ENCODE measurements at regions not wholly inside any gene's neighbourhood (a gene's known extent, or its start where the extent isn't known, plus 50 kb on each side); places are given as distances from the start of the nearest gene placed in this dataset.

- Mint-ChIP-seq H3K27me3 (ENCODE audit: unreplicated experiment) (peaks cover 40% of the 10 kb centered on the region), H3K27ac (ENCODE audit: unreplicated experiment) (no peak overlapping the region), H3K9me3 (ENCODE audit: unreplicated experiment) (no peaks in the 10 kb centered on the region), H3K4me1 (ENCODE audit: unreplicated experiment) (peaks cover 3% of the 10 kb centered on the region), H3K4me3 (ENCODE audit: unreplicated experiment) (no peak overlapping the region), H3K36me3 (ENCODE audit: unreplicated experiment) (no peaks in the 10 kb centered on the region)
- no peak for DNase-seq (ENCODE audit: extremely low spot score, unreplicated experiment)
- TF ChIP-seq, protein P1, sequence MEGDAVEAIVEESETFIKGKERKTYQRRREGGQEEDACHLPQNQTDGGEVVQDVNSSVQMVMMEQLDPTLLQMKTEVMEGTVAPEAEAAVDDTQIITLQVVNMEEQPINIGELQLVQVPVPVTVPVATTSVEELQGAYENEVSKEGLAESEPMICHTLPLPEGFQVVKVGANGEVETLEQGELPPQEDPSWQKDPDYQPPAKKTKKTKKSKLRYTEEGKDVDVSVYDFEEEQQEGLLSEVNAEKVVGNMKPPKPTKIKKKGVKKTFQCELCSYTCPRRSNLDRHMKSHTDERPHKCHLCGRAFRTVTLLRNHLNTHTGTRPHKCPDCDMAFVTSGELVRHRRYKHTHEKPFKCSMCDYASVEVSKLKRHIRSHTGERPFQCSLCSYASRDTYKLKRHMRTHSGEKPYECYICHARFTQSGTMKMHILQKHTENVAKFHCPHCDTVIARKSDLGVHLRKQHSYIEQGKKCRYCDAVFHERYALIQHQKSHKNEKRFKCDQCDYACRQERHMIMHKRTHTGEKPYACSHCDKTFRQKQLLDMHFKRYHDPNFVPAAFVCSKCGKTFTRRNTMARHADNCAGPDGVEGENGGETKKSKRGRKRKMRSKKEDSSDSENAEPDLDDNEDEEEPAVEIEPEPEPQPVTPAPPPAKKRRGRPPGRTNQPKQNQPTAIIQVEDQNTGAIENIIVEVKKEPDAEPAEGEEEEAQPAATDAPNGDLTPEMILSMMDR (IDR thresholded peaks at IDR 0.05): no peak
Measured at GRCh38 chr3:124202754-124203153, 210.8 kb upstream of the ROPN1 start.

DNA sequence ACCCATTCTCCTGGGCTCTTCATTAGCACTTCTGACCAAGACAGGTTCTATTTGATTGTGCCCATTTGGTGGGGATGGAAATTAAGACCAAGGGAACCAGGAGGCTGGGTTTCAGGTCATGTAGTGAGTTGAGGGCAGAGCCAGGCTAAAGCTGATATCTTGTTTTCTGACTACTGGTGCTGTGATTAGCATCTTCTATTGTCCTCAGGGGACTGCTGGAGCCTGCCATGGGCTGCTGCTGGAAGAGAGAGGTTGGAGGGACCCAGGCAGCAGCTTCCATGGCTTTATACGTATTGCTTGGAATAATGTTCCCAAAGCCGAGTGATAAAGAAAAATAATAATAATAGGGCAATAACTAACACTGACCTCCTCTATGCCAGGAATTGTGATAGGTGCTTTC, 211.4 kb upstream of the ROPN1 start:
- H3K36me3 Mint-ChIP-seq (ENCODE audit: unreplicated experiment): no peaks in the 10 kb centered on the region
- no peak for DNase-seq (ENCODE audit: extremely low spot score, unreplicated experiment)
- peaks cover 37% of the 10 kb centered on the region for H3K27me3 Mint-ChIP-seq (ENCODE audit: unreplicated experiment)
- no peak overlapping the region for H3K4me3 Mint-ChIP-seq (ENCODE audit: unreplicated experiment)
- TF ChIP-seq, protein P1 (IDR thresholded peaks at IDR 0.05): no peak
- H3K27ac Mint-ChIP-seq (ENCODE audit: unreplicated experiment): no peak overlapping the region
- no peaks in the 10 kb centered on the region for H3K9me3 Mint-ChIP-seq (ENCODE audit: unreplicated experiment)
- H3K4me1 Mint-ChIP-seq (ENCODE audit: unreplicated experiment): peaks cover 3% of the 10 kb centered on the region

GRCh38 chr3:124206225-124207055, 214.5 kb upstream of the ROPN1 start:
- H3K36me3 Mint-ChIP-seq (ENCODE audit: unreplicated experiment): no peaks in the 10 kb centered on the region
- TF ChIP-seq, protein P1 (IDR thresholded peaks at IDR 0.05): no peak
- peaks cover 35% of the 10 kb centered on the region for H3K27me3 Mint-ChIP-seq (ENCODE audit: unreplicated experiment)
- peaks cover 3% of the 10 kb centered on the region for H3K4me1 Mint-ChIP-seq (ENCODE audit: unreplicated experiment)
- no peaks in the 10 kb centered on the region for H3K9me3 Mint-ChIP-seq (ENCODE audit: unreplicated experiment)
- no peak overlapping the region for H3K4me3 Mint-ChIP-seq (ENCODE audit: unreplicated experiment)
- no peak overlapping the region for H3K27ac Mint-ChIP-seq (ENCODE audit: unreplicated experiment)
- DNase-seq (ENCODE audit: extremely low spot score, unreplicated experiment): no peak

GRCh38 chr3:124207077-124207476, 215.2 kb upstream of the ROPN1 start:
- TF ChIP-seq, protein P1 (IDR thresholded peaks at IDR 0.05): no peak

GRCh38 chr3:124207873-124208485, 216.1 kb upstream of the ROPN1 start:
- H3K27ac Mint-ChIP-seq (ENCODE audit: unreplicated experiment): no peak overlapping the region
- H3K36me3 Mint-ChIP-seq (ENCODE audit: unreplicated experiment): no peaks in the 10 kb centered on the region
- peaks cover 46% of the 10 kb centered on the region for H3K27me3 Mint-ChIP-seq (ENCODE audit: unreplicated experiment)
- H3K9me3 Mint-ChIP-seq (ENCODE audit: unreplicated experiment): no peaks in the 10 kb centered on the region
- H3K4me1 Mint-ChIP-seq (ENCODE audit: unreplicated experiment): no peaks in the 10 kb centered on the region
- TF ChIP-seq, protein P1 (IDR thresholded peaks at IDR 0.05): no peak
- no peak for DNase-seq (ENCODE audit: extremely low spot score, unreplicated experiment)
- H3K4me3 Mint-ChIP-seq (ENCODE audit: unreplicated experiment): no peak overlapping the region

More at GRCh38 chr3:124207077-124207476, 215.2 kb upstream of the ROPN1 start:
- Mint-ChIP-seq H3K9me3 (ENCODE audit: unreplicated experiment) (no peaks in the 10 kb centered on the region), H3K36me3 (ENCODE audit: unreplicated experiment) (no peaks in the 10 kb centered on the region), H3K4me1 (ENCODE audit: unreplicated experiment) (no peaks in the 10 kb centered on the region), H3K4me3 (ENCODE audit: unreplicated experiment) (no peak overlapping the region), H3K27ac (ENCODE audit: unreplicated experiment) (no peak overlapping the region), H3K27me3 (ENCODE audit: unreplicated experiment) (peaks cover 40% of the 10 kb centered on the region)
- DNase-seq (ENCODE audit: extremely low spot score, unreplicated experiment): no peak

Data from osteocyte (in vitro differentiated cells).